Transverse colon (tissue), 4 donors: ENCODE measurements at regions not wholly inside any gene's neighbourhood (a gene's known extent, or its start where the extent isn't known, plus 50 kb on each side); places are given as distances from the start of the nearest gene placed in this dataset.

Experiments used
- DNase-seq: peaks from one replicate; pipeline ENCODE4 v3.0.0-alpha.2; 2019
- H3K27ac ChIP-seq, 4 donors: fragments of 200-600 bp; sonication (generic); 2 replicates each; pipeline ENCODE4 v1.5.1; 2016 to 2018; ENCODE audit warnings: inconsistent platforms in 4 of 4
- H3K27me3 ChIP-seq: fragments of 200-600 bp; sonication (generic); 2 replicates; pipeline ENCODE4 v1.5.1; 2017; ENCODE audit warnings: inconsistent platforms
- H3K36me3 ChIP-seq, 4 donors: fragments of 200-600 bp; sonication (generic); 2 replicates each; pipeline ENCODE4 v1.5.1; 2017 to 2019; ENCODE audit warnings: inconsistent platforms in 4 of 4
- H3K4me1 ChIP-seq, 4 donors: fragments of 200-600 bp; sonication (generic); 2 replicates each; pipeline ENCODE4 v1.5.1; 2017 to 2020; ENCODE audit warnings: inconsistent platforms in 4 of 4
- H3K4me3 ChIP-seq, 4 donors: fragments of 200-600 bp; sonication (generic); 1 replicate in 1 of 4; 2 replicates in 3 of 4; pipeline versions ENCODE4 v1.5.1 to v1.6.1; 2017 to 2019; ENCODE audit warnings: inconsistent platforms in 4 of 4
- H3K9me3 ChIP-seq, 2 donors: fragments of 200-600 bp; sonication (generic); 2 replicates each; pipeline ENCODE4 v1.5.1; 2017 to 2019; ENCODE audit warnings: inconsistent platforms in 2 of 2
- EP300 ChIP-seq: sonication (generic); formaldehyde crosslinking; IDR thresholded peaks from one replicate; pipeline ENCODE4 v1.6.1; 2017; ENCODE audit warnings: antibody characterized with exemption, low read depth
- POLR2A ChIP-seq: fragments of 450-650 bp; IDR thresholded peaks from one replicate; pipeline ENCODE4 v1.6.1; 2016; ENCODE audit warnings: antibody characterized with exemption, mild to moderate bottlenecking, moderate library complexity
- POLR2AphosphoS5 ChIP-seq, 3 donors: sonication (generic); formaldehyde crosslinking; IDR thresholded peaks; one replicate each; pipeline ENCODE4 v1.6.1; 2016; ENCODE audit warnings: antibody characterized with exemption in 3 of 3
- WGBS, 2 donors: methylation state at CpG; one replicate each; pipeline ENCODE4 v1.1.5; 2018; ENCODE audit warnings: low coverage in 1 of 2; 5-methylcytosine and 5-hydroxymethylcytosine counted together
- in situ Hi-C, 4 donors: fragments of 200-750 bp; cut with MboI; loops; one replicate each; pipeline versions ENCODE4 v1.15.0 to v1.15.1; 2017; ENCODE audit warnings: low sequenced_read_pairs in 3 of 4, low pct_ligation_motif_present in 1 of 4, low pct_unique_long_range_greater_than_20kb in 1 of 4
- intact Hi-C: fragments of 100-400 bp; cut with DNase I; formaldehyde crosslinking; loops from one replicate; pipeline ENCODE4 v1.15.1; 2023; ENCODE audit warnings: low total_unique reads
- TF ChIP-seq, protein P1 (sequence below), 5 experiments: fragments of 200-600 bp in 3 of 5; fragments of 450-650 bp in 2 of 5; sonication (generic) in 3 of 5; IDR thresholded peaks; 1 replicate in 2 of 5; 2 replicates in 3 of 5; pipeline ENCODE4 v1.5.1; 2016 to 2017; ENCODE audit warnings: antibody characterized with exemption in 5 of 5, inconsistent platforms in 3 of 5, mild to moderate bottlenecking in 2 of 5, moderate library complexity in 1 of 5

DNA sequence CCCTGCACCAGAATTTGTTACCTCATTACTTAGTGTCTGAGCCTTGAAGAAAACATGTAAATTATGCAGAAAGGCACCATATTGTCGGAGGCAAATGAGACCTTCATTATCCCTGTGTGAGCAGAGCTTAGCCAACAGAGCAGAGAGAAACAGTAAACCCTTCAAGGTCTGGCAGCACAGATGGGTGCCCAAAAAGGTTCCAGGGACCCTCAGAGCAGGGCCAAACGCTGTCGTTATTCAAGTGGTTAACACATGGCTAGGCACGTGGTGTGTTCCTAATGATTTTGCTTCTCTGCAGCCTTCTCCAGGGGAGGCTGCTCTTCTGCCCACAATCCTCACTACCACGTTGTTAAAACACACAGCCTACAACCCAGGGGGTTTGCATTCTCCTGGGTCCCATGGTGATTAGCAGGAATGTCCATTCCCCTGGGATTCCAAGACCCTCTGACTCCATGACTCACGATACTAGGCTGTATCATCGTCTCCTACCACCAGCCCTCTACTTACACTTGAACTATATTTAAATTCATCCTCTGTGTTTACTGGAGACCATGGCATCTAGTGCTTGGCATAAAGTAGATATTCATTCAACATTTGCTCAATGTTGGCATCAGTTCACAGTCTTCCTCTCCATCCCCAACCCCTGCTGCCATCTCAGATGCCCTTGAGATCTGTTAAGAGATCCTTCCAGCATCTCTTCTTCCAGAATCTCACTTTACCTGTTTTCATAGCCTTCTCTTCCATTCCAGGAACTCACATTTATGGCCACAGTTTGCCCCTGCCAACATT, 174.5 kb upstream of the RAD23B start:
- Histone ChIP-seq H3K9me3 (no peaks in the 10 kb centered on the region), H3K36me3 (no peaks in the 10 kb centered on the region), H3K27me3 (no peaks in the 10 kb centered on the region), H3K4me1 (no peaks in the 10 kb centered on the region), H3K27ac (no peak overlapping the region), H3K4me3 (no peak overlapping the region)
- intact Hi-C loops, result no loop called here
- DNase-seq, result no peak
- no peak for TF ChIP-seq POLR2A
- TF ChIP-seq POLR2AphosphoS5 (IDR thresholded peaks at IDR 0.05), result no peak
- TF ChIP-seq, protein P1, sequence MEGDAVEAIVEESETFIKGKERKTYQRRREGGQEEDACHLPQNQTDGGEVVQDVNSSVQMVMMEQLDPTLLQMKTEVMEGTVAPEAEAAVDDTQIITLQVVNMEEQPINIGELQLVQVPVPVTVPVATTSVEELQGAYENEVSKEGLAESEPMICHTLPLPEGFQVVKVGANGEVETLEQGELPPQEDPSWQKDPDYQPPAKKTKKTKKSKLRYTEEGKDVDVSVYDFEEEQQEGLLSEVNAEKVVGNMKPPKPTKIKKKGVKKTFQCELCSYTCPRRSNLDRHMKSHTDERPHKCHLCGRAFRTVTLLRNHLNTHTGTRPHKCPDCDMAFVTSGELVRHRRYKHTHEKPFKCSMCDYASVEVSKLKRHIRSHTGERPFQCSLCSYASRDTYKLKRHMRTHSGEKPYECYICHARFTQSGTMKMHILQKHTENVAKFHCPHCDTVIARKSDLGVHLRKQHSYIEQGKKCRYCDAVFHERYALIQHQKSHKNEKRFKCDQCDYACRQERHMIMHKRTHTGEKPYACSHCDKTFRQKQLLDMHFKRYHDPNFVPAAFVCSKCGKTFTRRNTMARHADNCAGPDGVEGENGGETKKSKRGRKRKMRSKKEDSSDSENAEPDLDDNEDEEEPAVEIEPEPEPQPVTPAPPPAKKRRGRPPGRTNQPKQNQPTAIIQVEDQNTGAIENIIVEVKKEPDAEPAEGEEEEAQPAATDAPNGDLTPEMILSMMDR (IDR thresholded peaks at IDR 0.05), result no peak
- TF ChIP-seq EP300, result no peak
- 82 to 100% methylated on average over 2 to 7 of the region's 7 CpGs for WGBS, 2 donors
- in situ Hi-C loops, result no loop called here

DNA sequence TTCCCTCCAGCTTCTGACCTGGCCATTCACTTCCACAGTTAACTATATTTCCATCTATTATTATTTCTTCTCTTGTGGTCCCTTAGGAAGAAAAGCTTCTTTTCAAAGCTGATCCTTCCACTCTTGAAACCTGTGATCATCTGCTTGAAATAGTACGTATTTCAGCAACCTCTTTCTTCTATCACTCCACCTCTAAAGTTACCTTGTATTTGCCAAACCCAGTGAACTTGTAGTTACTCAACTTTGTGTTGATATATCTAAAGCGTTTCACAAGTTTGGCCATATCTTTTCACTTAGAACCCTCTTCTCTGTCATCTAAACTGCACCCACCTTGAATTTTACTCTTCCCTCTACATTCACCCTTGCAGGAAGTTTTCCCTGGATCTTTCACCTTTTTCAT, 173.8 kb upstream of the RAD23B start:
- WGBS, 2 donors, result 90 to 100% methylated on average over 2 of the region's 2 CpGs
- intact Hi-C loops (no loop called here), in situ Hi-C loops (no loop called here)
- H3K27me3 ChIP-seq, result no peaks in the 10 kb centered on the region
- H3K27ac ChIP-seq, result no peak overlapping the region
- no peaks in the 10 kb centered on the region for H3K4me1 ChIP-seq
- DNase-seq, result no peak
- H3K4me3 ChIP-seq, result no peak overlapping the region
- no peaks in the 10 kb centered on the region for H3K9me3 ChIP-seq
- no peak for TF ChIP-seq POLR2AphosphoS5 (IDR thresholded peaks at IDR 0.05)
- no peak for TF ChIP-seq EP300
- no peak for TF ChIP-seq POLR2A
- TF ChIP-seq, protein P1 (IDR thresholded peaks at IDR 0.05), result no peak
- H3K36me3 ChIP-seq, result no peaks in the 10 kb centered on the region

DNA sequence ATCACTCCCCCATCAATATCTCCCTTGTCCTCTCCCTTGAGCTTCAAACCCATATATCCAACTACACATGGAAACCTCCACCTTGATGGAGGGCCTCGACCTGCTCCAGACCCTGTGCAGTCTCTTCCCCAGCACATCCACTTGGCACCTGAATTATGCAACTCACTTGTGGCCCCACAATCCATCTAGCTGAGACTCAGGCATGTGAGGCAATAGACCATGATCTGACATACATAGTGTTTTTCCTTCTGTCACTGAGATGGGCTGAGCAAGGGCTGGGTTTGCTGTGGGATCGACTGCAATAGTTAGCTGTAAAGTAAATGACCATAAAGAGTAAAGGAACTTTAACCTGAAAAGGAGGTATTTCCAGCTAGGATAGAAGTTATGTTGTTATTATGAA, 172.9 kb upstream of the RAD23B start:
- no peaks in the 10 kb centered on the region for H3K36me3 ChIP-seq
- in situ Hi-C loops (no loop called here), intact Hi-C loops (no loop called here)
- H3K27ac ChIP-seq, result no peak overlapping the region
- DNase-seq, result no peak
- 55 to 65% methylated on average over 2 of the region's 2 CpGs for WGBS, 2 donors
- H3K27me3 ChIP-seq, result no peaks in the 10 kb centered on the region
- no peaks in the 10 kb centered on the region for H3K4me1 ChIP-seq
- no peak overlapping the region for H3K4me3 ChIP-seq
- TF ChIP-seq POLR2A, result no peak
- TF ChIP-seq POLR2AphosphoS5 (IDR thresholded peaks at IDR 0.05), result no peak
- TF ChIP-seq, protein P1 (IDR thresholded peaks at IDR 0.05), result no peak
- TF ChIP-seq EP300, result no peak
- no peaks in the 10 kb centered on the region for H3K9me3 ChIP-seq

DNA sequence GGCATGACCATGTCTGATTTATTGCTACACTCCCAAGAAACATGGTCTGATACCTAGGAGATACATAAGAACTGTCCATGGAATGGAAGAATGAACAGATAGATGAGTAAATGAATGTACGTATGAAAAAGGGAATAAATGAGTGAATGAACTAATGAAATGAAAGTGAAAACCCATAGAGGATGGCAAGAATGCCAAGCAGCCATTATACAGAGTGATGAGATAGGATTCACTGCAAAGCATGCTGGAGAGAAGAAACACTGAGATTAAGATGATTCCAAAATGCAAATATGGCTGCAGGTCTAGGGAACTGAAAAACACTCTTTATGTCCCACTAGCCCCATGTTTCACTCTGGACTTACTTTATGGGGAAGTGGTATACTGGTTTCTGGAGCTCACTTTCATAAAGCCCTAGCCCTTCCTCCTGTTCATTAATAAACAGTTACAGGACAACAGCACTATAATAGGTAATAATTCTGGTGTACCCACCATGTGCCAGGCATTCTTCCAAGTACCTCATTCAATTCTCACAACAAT, 170.3 kb upstream of the RAD23B start:
- Histone ChIP-seq H3K36me3 (no peaks in the 10 kb centered on the region), H3K27ac (no peak overlapping the region), H3K27me3 (no peaks in the 10 kb centered on the region), H3K4me1 (no peaks in the 10 kb centered on the region), H3K4me3 (no peak overlapping the region), H3K9me3 (no peaks in the 10 kb centered on the region)
- no peak for DNase-seq
- intact Hi-C loops, result no loop called here
- 0 to 83% methylated on average over 1 of the region's 1 CpG for WGBS, 2 donors
- in situ Hi-C loops, result no loop called here
- TF ChIP-seq POLR2AphosphoS5 (IDR thresholded peaks at IDR 0.05), result no peak
